22Rv1 (cell line): ENCODE measurements at regions not wholly inside any gene's neighbourhood (a gene's known extent, or its start where the extent isn't known, plus 50 kb on each side); places are given as distances from the start of the nearest gene placed in this dataset.

Experiments used
- ZFX ChIP-seq: fragments of 450-650 bp; IDR thresholded peaks from 2 replicates; pipeline ENCODE4 v1.6.1; 2017; ENCODE audit warnings: antibody characterized with exemption, borderline replicate concordance
- TF ChIP-seq, protein P1 (sequence below): fragments of 450-650 bp; IDR thresholded peaks from 2 replicates; pipeline ENCODE4 v1.5.1; 2017; ENCODE audit warnings: mild to moderate bottlenecking

DNA sequence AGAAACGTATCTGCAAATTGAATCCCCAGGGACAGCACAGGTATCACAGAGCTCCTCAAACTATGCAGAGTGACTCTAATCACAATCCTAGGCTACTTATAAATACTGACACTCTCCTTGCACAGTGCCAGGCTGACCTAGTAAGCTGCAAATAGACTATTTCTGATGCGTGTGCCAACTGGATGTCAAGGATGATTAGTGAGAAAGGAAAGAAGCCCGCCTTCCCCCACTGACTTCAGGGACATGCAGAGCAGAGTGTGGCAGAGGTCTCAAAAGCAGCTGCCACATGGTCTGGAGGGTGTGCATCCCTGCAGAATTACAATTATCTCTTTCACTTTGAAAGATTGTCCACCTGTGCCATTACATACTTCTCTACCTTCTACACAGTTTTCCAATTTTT lies 235.6 kb downstream of the CPS1 start:
- TF ChIP-seq, protein P1, sequence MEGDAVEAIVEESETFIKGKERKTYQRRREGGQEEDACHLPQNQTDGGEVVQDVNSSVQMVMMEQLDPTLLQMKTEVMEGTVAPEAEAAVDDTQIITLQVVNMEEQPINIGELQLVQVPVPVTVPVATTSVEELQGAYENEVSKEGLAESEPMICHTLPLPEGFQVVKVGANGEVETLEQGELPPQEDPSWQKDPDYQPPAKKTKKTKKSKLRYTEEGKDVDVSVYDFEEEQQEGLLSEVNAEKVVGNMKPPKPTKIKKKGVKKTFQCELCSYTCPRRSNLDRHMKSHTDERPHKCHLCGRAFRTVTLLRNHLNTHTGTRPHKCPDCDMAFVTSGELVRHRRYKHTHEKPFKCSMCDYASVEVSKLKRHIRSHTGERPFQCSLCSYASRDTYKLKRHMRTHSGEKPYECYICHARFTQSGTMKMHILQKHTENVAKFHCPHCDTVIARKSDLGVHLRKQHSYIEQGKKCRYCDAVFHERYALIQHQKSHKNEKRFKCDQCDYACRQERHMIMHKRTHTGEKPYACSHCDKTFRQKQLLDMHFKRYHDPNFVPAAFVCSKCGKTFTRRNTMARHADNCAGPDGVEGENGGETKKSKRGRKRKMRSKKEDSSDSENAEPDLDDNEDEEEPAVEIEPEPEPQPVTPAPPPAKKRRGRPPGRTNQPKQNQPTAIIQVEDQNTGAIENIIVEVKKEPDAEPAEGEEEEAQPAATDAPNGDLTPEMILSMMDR, result no peak
- no peak for TF ChIP-seq ZFX
